ENCODE measurements at regions not wholly inside any gene's neighbourhood (a gene's known extent, or its start where the extent isn't known, plus 50 kb on each side); places are given as distances from the start of the nearest gene placed in this dataset.

DNA sequence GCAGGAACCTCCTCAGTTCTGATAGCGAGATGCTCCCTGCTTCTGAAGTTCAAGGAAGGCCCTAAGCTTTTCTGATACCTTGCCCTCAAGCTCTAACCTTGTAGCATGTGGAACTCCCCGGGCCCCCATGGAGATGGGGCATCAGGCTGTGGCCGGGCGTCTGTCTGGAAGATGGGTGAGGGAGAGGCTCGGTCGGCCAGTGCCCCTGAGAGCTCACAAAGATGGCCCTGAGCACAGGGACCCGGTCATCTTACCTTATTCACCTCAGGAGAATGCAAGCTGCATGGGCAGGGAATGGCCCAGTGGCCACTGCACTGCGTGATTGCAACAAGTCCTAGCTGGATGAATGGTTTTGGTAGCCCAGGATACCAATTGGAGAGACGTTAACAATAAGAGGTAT, 830.3 kb downstream of the TBC1D22A start:
- CTCF ChIA-PET: no interaction called here

GRCh38 chr22:47591709-47592108, 829.3 kb downstream of the TBC1D22A start:
- ChIA-PET POLR2A (no interaction called here), CTCF (no interaction called here)
- no peaks in the 10 kb centered on the region for H3K27me3 ChIP-seq (ENCODE audit: control insufficient read depth, insufficient read depth, low read length)
- no peak for TF ChIP-seq CTCF (IDR thresholded peaks at IDR 0.05; ENCODE audit: insufficient read depth, low read depth, low read length)
- no peak overlapping the region for H3K4me3 ChIP-seq (ENCODE audit: low read depth, low read length)
- H3K36me3 ChIP-seq (ENCODE audit: control insufficient read depth, insufficient read depth, low read length): no peaks in the 10 kb centered on the region
- no peak for DNase-seq (ENCODE audit: low read depth)

More for the DNA sequence above, 830.3 kb downstream of the TBC1D22A start:
- H3K4me3 ChIP-seq (ENCODE audit: low read depth, low read length): no peak overlapping the region
- POLR2A ChIA-PET: no interaction called here
- H3K36me3 ChIP-seq (ENCODE audit: control insufficient read depth, insufficient read depth, low read length): no peaks in the 10 kb centered on the region
- no peaks in the 10 kb centered on the region for H3K27me3 ChIP-seq (ENCODE audit: control insufficient read depth, insufficient read depth, low read length)
- DNase-seq (ENCODE audit: low read depth): no peak
- no peak for TF ChIP-seq CTCF (IDR thresholded peaks at IDR 0.05; ENCODE audit: insufficient read depth, low read depth, low read length)

DNA sequence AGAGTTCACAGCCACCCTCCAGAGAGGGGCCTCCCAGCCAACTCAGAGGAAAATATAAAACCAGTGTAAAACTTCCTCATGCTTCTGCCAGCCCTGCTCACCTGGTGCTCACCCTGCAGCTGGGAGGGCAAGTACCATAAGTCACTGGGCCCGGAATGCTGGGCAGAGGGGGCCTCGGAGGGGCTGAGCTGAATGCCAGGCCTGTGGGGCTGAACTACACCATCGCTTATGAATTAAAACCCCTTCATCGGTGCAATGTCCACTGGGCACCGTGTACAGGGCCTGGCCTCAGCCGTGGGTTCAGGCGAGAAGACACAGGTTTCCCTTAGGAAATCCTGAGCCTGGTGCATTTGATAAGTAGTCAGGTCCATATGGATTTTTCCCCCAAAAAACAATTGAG, 828.6 kb downstream of the TBC1D22A start:
- POLR2A ChIA-PET: no interaction called here
- H3K27me3 ChIP-seq (ENCODE audit: control insufficient read depth, insufficient read depth, low read length): no peaks in the 10 kb centered on the region
- TF ChIP-seq CTCF (IDR thresholded peaks at IDR 0.05; ENCODE audit: insufficient read depth, low read depth, low read length): no peak
- no peaks in the 10 kb centered on the region for H3K36me3 ChIP-seq (ENCODE audit: control insufficient read depth, insufficient read depth, low read length)
- no peak overlapping the region for H3K4me3 ChIP-seq (ENCODE audit: low read depth, low read length)
- DNase-seq (ENCODE audit: low read depth): no peak
- CTCF ChIA-PET: no interaction called here

DNA sequence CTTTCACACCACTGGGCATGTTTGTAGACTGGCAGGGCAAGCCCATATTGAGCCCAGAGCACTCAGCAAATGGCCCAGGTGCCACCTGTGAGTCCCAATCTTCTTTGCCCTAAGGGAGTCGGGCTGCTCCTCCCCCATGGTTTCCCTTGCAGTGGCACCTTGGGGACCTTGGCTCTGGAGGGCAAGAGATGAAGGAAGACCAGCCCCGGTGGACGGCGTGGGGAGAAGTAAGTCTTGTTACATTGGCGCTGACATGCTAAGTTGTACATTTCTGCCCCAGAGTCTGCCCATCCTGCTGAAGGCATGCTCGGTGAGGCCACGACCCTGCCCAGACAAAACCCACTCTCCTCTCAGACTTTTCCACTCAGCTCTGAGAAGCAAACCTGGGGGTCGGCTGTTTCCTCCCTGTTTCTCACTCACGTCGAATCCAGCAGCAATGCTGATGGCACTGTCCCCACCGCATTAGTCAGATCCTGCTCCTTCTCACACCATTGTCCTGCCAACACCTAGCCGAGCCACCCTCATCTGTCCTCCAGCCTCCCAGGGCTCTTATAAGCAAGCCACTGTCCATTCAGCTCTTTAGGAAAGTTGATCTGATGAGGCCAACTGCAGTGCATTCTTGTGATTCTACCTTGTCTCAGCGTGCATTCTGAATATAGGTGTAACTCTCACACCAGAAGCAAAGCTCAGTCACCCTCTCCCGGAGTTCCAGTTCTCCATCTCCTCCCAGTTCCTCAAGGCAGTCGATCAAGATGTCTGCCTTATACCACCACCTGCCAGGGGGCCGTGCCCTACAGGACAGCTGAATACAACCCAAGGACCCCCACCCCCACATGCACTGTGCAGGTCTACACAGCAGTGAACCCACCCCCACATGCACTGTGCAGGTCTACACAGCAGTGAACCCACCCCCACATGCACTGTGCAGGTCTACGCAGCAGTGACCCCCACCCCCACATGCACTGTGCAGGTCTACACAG, 827.1 kb downstream of the TBC1D22A start:
- no peak for TF ChIP-seq CTCF (IDR thresholded peaks at IDR 0.05; ENCODE audit: insufficient read depth, low read depth, low read length)
- no peak for DNase-seq (ENCODE audit: low read depth)
- CTCF ChIA-PET: no interaction called here
- POLR2A ChIA-PET: no interaction called here
- Histone ChIP-seq H3K27me3 (ENCODE audit: control insufficient read depth, insufficient read depth, low read length) (no peaks in the 10 kb centered on the region), H3K4me3 (ENCODE audit: low read depth, low read length) (no peak overlapping the region), H3K36me3 (ENCODE audit: control insufficient read depth, insufficient read depth, low read length) (no peaks in the 10 kb centered on the region)

DNA sequence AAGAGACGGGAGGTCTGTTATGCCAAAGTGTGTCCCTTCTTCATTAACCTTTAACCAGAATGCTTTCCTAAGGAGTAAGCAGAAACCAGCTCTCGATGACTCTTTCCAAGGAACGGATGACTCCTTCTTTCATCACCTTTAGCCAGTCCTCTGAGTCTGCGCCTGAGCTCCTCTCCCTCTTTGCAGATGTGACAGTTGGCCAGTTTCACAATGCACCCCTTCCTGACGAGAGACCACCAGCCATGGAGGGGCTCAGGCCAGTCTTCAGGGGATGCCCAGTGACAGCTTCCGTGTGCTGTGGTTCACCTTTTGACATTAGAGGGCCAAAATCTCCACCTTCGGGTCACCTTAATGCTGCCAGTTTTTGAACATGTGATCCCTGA, 826.1 kb downstream of the TBC1D22A start:
- Histone ChIP-seq H3K36me3 (ENCODE audit: control insufficient read depth, insufficient read depth, low read length) (no peaks in the 10 kb centered on the region), H3K27me3 (ENCODE audit: control insufficient read depth, insufficient read depth, low read length) (no peaks in the 10 kb centered on the region), H3K4me3 (ENCODE audit: low read depth, low read length) (no peak overlapping the region)
- ChIA-PET POLR2A (no interaction called here), CTCF (no interaction called here)
- no peak for DNase-seq (ENCODE audit: low read depth)
- no peak for TF ChIP-seq CTCF (IDR thresholded peaks at IDR 0.05; ENCODE audit: insufficient read depth, low read depth, low read length)

All from BJ (cell line).